Inferior parietal cortex (tissue), 1 donor: ENCODE measurements at regions not wholly inside any gene's neighbourhood (a gene's known extent, or its start where the extent isn't known, plus 50 kb on each side); places are given as distances from the start of the nearest gene placed in this dataset.
"Not testable (repeated sequence)": the region's sequence is repeated elsewhere in the genome, so short reads cannot be mapped to it uniquely, and the experiment has no call there.

ENCODE experiments used
- DNase-seq: peaks from one replicate; pipeline ENCODE4 v3.0.0-alpha.2; 2016; ENCODE audit errors: extremely low spot score

GRCh38 chr17:6257336-6257735 is 177.6 kb downstream of the AIPL1 start:
- DNase-seq = no peak

- no peak for DNase-seq
These were observed 179.6 kb downstream of the AIPL1 start for GRCh38 chr17:6255322-6255721.

- no peak for DNase-seq
These were observed 180.9 kb downstream of the AIPL1 start for GRCh38 chr17:6254036-6254435.

- not testable (repeated sequence) for DNase-seq
These were observed 181.5 kb downstream of the WSCD1 start for GRCh38 chr17:6251640-6252039.

GRCh38 chr17:6249732-6250131 is 179.6 kb downstream of the WSCD1 start:
- no peak for DNase-seq

- no peak for DNase-seq
These were observed 177.9 kb downstream of the WSCD1 start for GRCh38 chr17:6248061-6248460.

GRCh38 chr17:6245301-6246177 is 175.4 kb downstream of the WSCD1 start:
- DNase-seq = no peak

- DNase-seq = no peak
These were observed 174.6 kb downstream of the WSCD1 start for GRCh38 chr17:6244796-6245195.

- DNase-seq = no peak
These were observed 174.1 kb downstream of the WSCD1 start for GRCh38 chr17:6244253-6244652.

GRCh38 chr17:6243186-6243585 is 173.0 kb downstream of the WSCD1 start:
- DNase-seq = no peak

GRCh38 chr17:6241996-6242395 is 171.8 kb downstream of the WSCD1 start:
- no peak for DNase-seq

- DNase-seq = no peak
These were observed 171.2 kb downstream of the WSCD1 start for GRCh38 chr17:6241381-6241780.

- no peak for DNase-seq
These were observed 170.4 kb downstream of the WSCD1 start for GRCh38 chr17:6240601-6241000.

- DNase-seq = no peak
These were observed 169.8 kb downstream of the WSCD1 start for GRCh38 chr17:6240001-6240400.

GRCh38 chr17:6239241-6239798 is 169.1 kb downstream of the WSCD1 start:
- DNase-seq = no peak

- no peak for DNase-seq
These were observed 163.7 kb downstream of the WSCD1 start for GRCh38 chr17:6233856-6234255.

GRCh38 chr17:6233339-6233738 is 163.2 kb downstream of the WSCD1 start:
- no peak for DNase-seq

GRCh38 chr17:6232732-6233101 is 162.5 kb downstream of the WSCD1 start:
- DNase-seq = no peak

- DNase-seq = no peak
These were observed 161.9 kb downstream of the WSCD1 start for GRCh38 chr17:6231886-6232731.

GRCh38 chr17:6231465-6231864 is 161.3 kb downstream of the WSCD1 start:
- no peak for DNase-seq

- no peak for DNase-seq
These were observed 148.2 kb downstream of the WSCD1 start for GRCh38 chr17:6218333-6218732.
